H9 (cell line): ENCODE measurements at regions not wholly inside any gene's neighbourhood (a gene's known extent, or its start where the extent isn't known, plus 50 kb on each side); places are given as distances from the start of the nearest gene placed in this dataset.

Experiments
- DNase-seq: peaks from one replicate; pipeline ENCODE4 v3.0.0-alpha.2; 2017
- H2AFZ ChIP-seq: one replicate; pipeline ENCODE4 v1.6.1; 2013; ENCODE audit warnings: mild to moderate bottlenecking, low read length, control low read depth, moderate library complexity
- H2AK5ac ChIP-seq: 2 replicates; pipeline ENCODE4 v1.6.1; 2013; ENCODE audit warnings: low read length, control low read depth, mixed read lengths; ENCODE audit not compliant: insufficient read length
- H2BK120ac ChIP-seq: one replicate; pipeline ENCODE4 v1.6.1; 2013; ENCODE audit warnings: low read depth, mild to moderate bottlenecking, low read length, control low read depth, inconsistent platforms; ENCODE audit not compliant: poor library complexity, severe bottlenecking
- H2BK12ac ChIP-seq: 2 replicates; pipeline ENCODE4 v1.6.1; 2013; ENCODE audit warnings: low read length, control low read depth, mixed read lengths, low read depth; ENCODE audit not compliant: insufficient read length
- H2BK15ac ChIP-seq: 2 replicates; pipeline ENCODE4 v1.6.1; 2013; ENCODE audit warnings: low read depth, low read length, control low read depth
- H2BK20ac ChIP-seq: one replicate; pipeline ENCODE4 v1.6.1; 2013; ENCODE audit warnings: low read depth, mild to moderate bottlenecking, low read length, control low read depth, inconsistent platforms; ENCODE audit not compliant: poor library complexity, severe bottlenecking
- H2BK5ac ChIP-seq: 2 replicates; pipeline ENCODE4 v1.6.1; 2013; ENCODE audit warnings: low read length, control low read depth, mixed read lengths; ENCODE audit not compliant: insufficient read length
- H3K14ac ChIP-seq: 2 replicates; pipeline ENCODE4 v1.6.1; 2013; ENCODE audit warnings: low read length, control low read depth; ENCODE audit not compliant: insufficient read depth
- H3K18ac ChIP-seq: 2 replicates; pipeline ENCODE4 v1.6.1; 2013; ENCODE audit warnings: low read depth, mild to moderate bottlenecking, mixed read lengths, low read length, control low read depth; ENCODE audit not compliant: insufficient read length
- H3K23ac ChIP-seq: 2 replicates; pipeline ENCODE4 v1.6.1; 2013; ENCODE audit warnings: low read length, control low read depth, mixed read lengths, low read depth; ENCODE audit not compliant: insufficient read length
- H3K23me2 ChIP-seq: 2 replicates; pipeline ENCODE4 v1.6.1; 2013; ENCODE audit warnings: low read depth, mild to moderate bottlenecking, mixed read lengths, low read length, control low read depth; ENCODE audit not compliant: insufficient read length, poor library complexity, severe bottlenecking
- H3K27ac ChIP-seq: 2 replicates; pipeline ENCODE4 v1.5.1; 2013; ENCODE audit warnings: low read length, control low read depth, mixed read lengths, low read depth; ENCODE audit not compliant: insufficient read length
- H3K27me3 ChIP-seq: 2 replicates; pipeline ENCODE4 v1.6.1; 2013; ENCODE audit warnings: low read length, control low read depth, inconsistent platforms; ENCODE audit not compliant: insufficient read depth
- H3K4ac ChIP-seq: 2 replicates; pipeline ENCODE4 v1.6.1; 2013; ENCODE audit warnings: low read depth, mild to moderate bottlenecking, control low read depth, inconsistent platforms, low read length, moderate library complexity
- H3K4me1 ChIP-seq: 2 replicates; pipeline ENCODE4 v1.6.1; 2013; ENCODE audit warnings: low read length, control low read depth, inconsistent platforms; ENCODE audit not compliant: insufficient read depth
- H3K4me2 ChIP-seq: 2 replicates; pipeline ENCODE4 v1.6.1; 2013; ENCODE audit warnings: low read length, control low read depth, mixed read lengths; ENCODE audit not compliant: insufficient read length, insufficient read depth
- H3K56ac ChIP-seq: 2 replicates; pipeline ENCODE4 v1.6.1; 2013; ENCODE audit warnings: low read depth, mild to moderate bottlenecking, mixed read lengths, low read length, control low read depth; ENCODE audit not compliant: insufficient read length
- H3K79me1 ChIP-seq: 2 replicates; pipeline ENCODE4 v1.6.1; 2013; ENCODE audit warnings: low read depth, mild to moderate bottlenecking, moderate library complexity, low read length, control low read depth, inconsistent platforms; ENCODE audit not compliant: insufficient read depth, poor library complexity, severe bottlenecking
- H3K79me2 ChIP-seq: 2 replicates; pipeline ENCODE4 v1.6.1; 2013; ENCODE audit warnings: low read length, control low read depth, inconsistent platforms; ENCODE audit not compliant: insufficient read depth
- H3K9ac ChIP-seq: 2 replicates; pipeline ENCODE4 v1.6.1; 2013; ENCODE audit warnings: low read length, control low read depth, mixed read lengths; ENCODE audit not compliant: insufficient read length; ENCODE audit errors: extremely low read depth
- H3K9me3 ChIP-seq: one replicate; pipeline ENCODE4 v1.6.1; 2013; ENCODE audit warnings: low read depth, low read length, inconsistent platforms; ENCODE audit not compliant: control insufficient read depth
- H3T11ph ChIP-seq: one replicate; pipeline ENCODE4 v1.6.1; 2013; ENCODE audit warnings: mild to moderate bottlenecking, low read length, control low read depth, inconsistent platforms
- H4K20me1 ChIP-seq: one replicate; pipeline ENCODE4 v1.6.1; 2013; ENCODE audit not compliant: control insufficient read depth, insufficient read length, insufficient read depth
- H4K5ac ChIP-seq: 2 replicates; pipeline ENCODE4 v1.6.1; 2013; ENCODE audit warnings: low read depth, mild to moderate bottlenecking, mixed read lengths, low read length, control low read depth; ENCODE audit not compliant: insufficient read length
- H4K8ac ChIP-seq: replicated peaks from 2 replicates; pipeline ENCODE4 v1.6.1; 2013; ENCODE audit warnings: low read length, control low read depth, mixed read lengths, low read depth; ENCODE audit not compliant: insufficient read length
- H4K91ac ChIP-seq: 2 replicates; pipeline ENCODE4 v1.6.1; 2013; ENCODE audit warnings: low read depth, mild to moderate bottlenecking, moderate library complexity, mixed read lengths, low read length, control low read depth; ENCODE audit not compliant: insufficient read length
- H3K27ac Mint-ChIP-seq, 3 experiments: 2 replicates in 2 of 3; 3 replicates in 1 of 3; pipeline ENCODE4 v1.8.0; 2020 to 2021; ENCODE audit warnings: mixed read lengths in 3 of 3, mild to moderate bottlenecking in 1 of 3, moderate library complexity in 1 of 3
- H3K27me3 Mint-ChIP-seq: 2 replicates; pipeline ENCODE4 v1.8.0; 2021; ENCODE audit warnings: low read depth, mild to moderate bottlenecking, moderate library complexity, mixed read lengths
- H3K36me3 Mint-ChIP-seq, 3 experiments: 2 replicates in 2 of 3; 3 replicates in 1 of 3; pipeline ENCODE4 v1.8.0; 2020 to 2021; ENCODE audit warnings: low read depth in 3 of 3, mixed read lengths in 3 of 3; ENCODE audit not compliant: insufficient read depth in 1 of 3
- H3K4me1 Mint-ChIP-seq, 2 experiments: 2 replicates each; pipeline ENCODE4 v1.8.0; 2020; ENCODE audit warnings: mixed read lengths in 2 of 2
- H3K4me3 Mint-ChIP-seq, 2 experiments: 2 replicates in 1 of 2; 3 replicates in 1 of 2; pipeline ENCODE4 v1.8.0; 2020 to 2021; ENCODE audit warnings: mild to moderate bottlenecking in 2 of 2, mixed read lengths in 2 of 2, moderate library complexity in 1 of 2
- H3K9me3 Mint-ChIP-seq, 2 experiments: 2 replicates in 1 of 2; 3 replicates in 1 of 2; pipeline ENCODE4 v1.8.0; 2020; ENCODE audit warnings: mild to moderate bottlenecking in 2 of 2, mixed read lengths in 2 of 2, moderate library complexity in 1 of 2
- WGBS: extraction: QIAGEN DNeasy Blood & Tissue Kit; methylation state at CpG from one replicate; pipeline ENCODE4 v1.1.7; 2013; ENCODE audit warnings: missing lambda C conversion rate, low lambda C conversion rate, mixed read lengths; ENCODE audit not compliant: insufficient read length; ENCODE audit errors: extremely low coverage; 5-methylcytosine and 5-hydroxymethylcytosine counted together
- TF ChIP-seq, protein P1 (sequence below): fragments of 200-600 bp; sonication (generic); conservative IDR thresholded peaks from 3 replicates; pipeline ENCODE4 v1.8.0; 2021; ENCODE audit warnings: antibody characterized with exemption, mild to moderate bottlenecking

DNA sequence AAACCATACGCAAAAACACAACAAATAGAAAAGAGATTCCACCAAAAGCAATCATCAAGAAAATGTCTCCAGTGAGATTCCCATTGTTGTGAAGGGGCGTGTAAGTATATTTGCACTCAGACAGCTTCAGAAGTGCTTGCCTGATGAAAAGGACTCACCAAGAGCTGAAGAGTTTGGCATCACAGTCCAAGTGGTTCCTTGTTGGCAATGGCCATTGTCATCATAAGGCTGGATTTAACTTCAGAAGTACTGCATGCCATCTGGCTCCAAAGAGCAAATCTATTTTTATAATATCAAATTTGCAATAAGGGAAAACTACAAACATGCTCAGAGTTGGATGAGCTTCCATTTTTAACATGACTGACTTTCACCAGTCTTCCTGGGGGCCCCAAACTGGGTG lies 505.3 kb upstream of the NR2F2 start:
- H3K79me2 ChIP-seq, result no peaks in the 10 kb centered on the region
- H2BK15ac ChIP-seq, result no peak overlapping the region
- H2BK12ac ChIP-seq, result no peak overlapping the region
- H4K20me1 ChIP-seq, result no peaks in the 10 kb centered on the region
- Mint-ChIP-seq H3K9me3 (peaks cover 6 to 7% of the 10 kb centered on the region in 2 experiments; a peak in 4 of 5 replicates), H3K27me3 (no peaks in the 10 kb centered on the region; the same call in 1 of the 2 replicates), H3K4me1 (peaks cover 12 to 14% of the 10 kb centered on the region in 2 experiments), H3K4me3 (no peak overlapping the region), H3K27ac (no peak overlapping the region), H3K36me3 (peaks cover 0 to 7% (median 3%) of the 10 kb centered on the region in 3 experiments; a peak in 3 of 7 replicates)
- H3K14ac ChIP-seq, result no peak overlapping the region
- no peak overlapping the region for H3K27ac ChIP-seq
- H2AFZ ChIP-seq, result no peak overlapping the region
- H3K9ac ChIP-seq, result no peak overlapping the region
- no peaks in the 10 kb centered on the region for H3K23me2 ChIP-seq
- TF ChIP-seq, protein P1, sequence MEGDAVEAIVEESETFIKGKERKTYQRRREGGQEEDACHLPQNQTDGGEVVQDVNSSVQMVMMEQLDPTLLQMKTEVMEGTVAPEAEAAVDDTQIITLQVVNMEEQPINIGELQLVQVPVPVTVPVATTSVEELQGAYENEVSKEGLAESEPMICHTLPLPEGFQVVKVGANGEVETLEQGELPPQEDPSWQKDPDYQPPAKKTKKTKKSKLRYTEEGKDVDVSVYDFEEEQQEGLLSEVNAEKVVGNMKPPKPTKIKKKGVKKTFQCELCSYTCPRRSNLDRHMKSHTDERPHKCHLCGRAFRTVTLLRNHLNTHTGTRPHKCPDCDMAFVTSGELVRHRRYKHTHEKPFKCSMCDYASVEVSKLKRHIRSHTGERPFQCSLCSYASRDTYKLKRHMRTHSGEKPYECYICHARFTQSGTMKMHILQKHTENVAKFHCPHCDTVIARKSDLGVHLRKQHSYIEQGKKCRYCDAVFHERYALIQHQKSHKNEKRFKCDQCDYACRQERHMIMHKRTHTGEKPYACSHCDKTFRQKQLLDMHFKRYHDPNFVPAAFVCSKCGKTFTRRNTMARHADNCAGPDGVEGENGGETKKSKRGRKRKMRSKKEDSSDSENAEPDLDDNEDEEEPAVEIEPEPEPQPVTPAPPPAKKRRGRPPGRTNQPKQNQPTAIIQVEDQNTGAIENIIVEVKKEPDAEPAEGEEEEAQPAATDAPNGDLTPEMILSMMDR, result no peak
- H4K91ac ChIP-seq, result no peak overlapping the region
- H2BK120ac ChIP-seq, result no peak overlapping the region
- no peak overlapping the region for H2BK5ac ChIP-seq
- no peak overlapping the region for H4K5ac ChIP-seq
- WGBS, result no CpG with 5 or more reads among the region's 2 CpGs
- no peak overlapping the region for H4K8ac ChIP-seq
- no peak overlapping the region for H3K18ac ChIP-seq
- no peak overlapping the region for H2BK20ac ChIP-seq
- H3K27me3 ChIP-seq, result no peaks in the 10 kb centered on the region
- no peak overlapping the region for H3K23ac ChIP-seq
- no peak overlapping the region for H3T11ph ChIP-seq
- H3K9me3 ChIP-seq, result no peaks in the 10 kb centered on the region
- no peaks in the 10 kb centered on the region; the same call in 1 of the 2 replicates for H3K4me1 ChIP-seq
- H2AK5ac ChIP-seq, result no peak overlapping the region
- DNase-seq, result no peak
- no peak overlapping the region for H3K56ac ChIP-seq
- H3K4ac ChIP-seq, result no peak overlapping the region
- H3K4me2 ChIP-seq, result no peak overlapping the region
- no peaks in the 10 kb centered on the region for H3K79me1 ChIP-seq
